K562 (cell line): ENCODE measurements at regions not wholly inside any gene's neighbourhood (a gene's known extent, or its start where the extent isn't known, plus 50 kb on each side); places are given as distances from the start of the nearest gene placed in this dataset.

Experiments
- ATAC-seq: fragments of 200-7000 bp; cut with Tn5 transposase; 3 replicates; pipeline ENCODE4 v1.9.1; 2020; ENCODE audit warnings: moderate library complexity
- BruUV-seq: library from RNA; stranded (reverse); fragments of 400-500 nt; replicated peaks from 2 replicates; lab custom pipeline; 2021; lab: Mats Ljungman, UMichigan
- CTCF ChIA-PET: fragments of 300-600 bp; formaldehyde crosslinking; extraction: SDS; loops from one replicate; lab custom pipeline; 2021; ENCODE audit warnings: low intra/inter-chr PET ratio; lab: Yijun Ruan, JAX
- POLR2A ChIA-PET: fragments of 300-600, 350-650 bp; sonication (Branson Sonifier 250); formaldehyde crosslinking; extraction: SDS; loops from one replicate; lab custom pipeline; 2021; ENCODE audit warnings: antibody characterized with exemption, inconsistent platforms; lab: Yijun Ruan, JAX
- DNase-seq, 4 experiments: peaks; one replicate each; pipeline versions ENCODE4 v3.0.0 to v3.0.0-alpha.2; 2011 to 2018; ENCODE audit warnings: low spot score in 3 of 4, mixed read lengths in 3 of 4; ENCODE audit errors: extremely low read depth in 1 of 4
- FAIRE-seq: peaks from 2 replicates; lab custom pipeline; 2011; peaks lifted over from hg19 to GRCh38; lab: Jason Lieb, UNC
- H2AFZ ChIP-seq: 2 replicates; pipeline ENCODE4 v1.6.0; 2011; ENCODE audit warnings: low read depth, low read length, control low read depth, inconsistent platforms
- H3K27ac ChIP-seq: fragments of 200-600 bp; 3 replicates; pipeline ENCODE4 v1.8.0; 2011; ENCODE audit warnings: low read depth, mild to moderate bottlenecking, control low read depth, inconsistent platforms, low read length, moderate library complexity, mixed read lengths; ENCODE audit errors: extremely low read depth
- H3K27me3 ChIP-seq, 2 experiments: fragments of 300-600 bp in 1 of 2; 2 replicates in 1 of 2; 3 replicates in 1 of 2; pipeline versions ENCODE4 v1.6.0 to v1.8.0; 2011; ENCODE audit warnings: inconsistent platforms in 2 of 2, low read length in 2 of 2, mild to moderate bottlenecking in 1 of 2, mixed read lengths in 1 of 2, moderate library complexity in 1 of 2; ENCODE audit not compliant: control insufficient read depth in 2 of 2, insufficient read depth in 2 of 2
- H3K36me3 ChIP-seq: fragments of 300-600 bp; 3 replicates; pipeline ENCODE4 v1.8.0; 2011; ENCODE audit warnings: mild to moderate bottlenecking, low read length, inconsistent platforms; ENCODE audit not compliant: control insufficient read depth, insufficient read depth
- H3K4me1 ChIP-seq, 2 experiments: fragments of 200-600 bp in 1 of 2; replicated peaks in 1 of 2; 2 replicates in 1 of 2; 3 replicates in 1 of 2; pipeline versions ENCODE4 v1.5.1 to v1.8.0; 2011; ENCODE audit warnings: inconsistent platforms in 2 of 2, low read length in 2 of 2, mild to moderate bottlenecking in 1 of 2, mixed read lengths in 1 of 2, moderate library complexity in 1 of 2; ENCODE audit not compliant: control insufficient read depth in 2 of 2, insufficient read depth in 2 of 2
- H3K4me2 ChIP-seq: 2 replicates; pipeline ENCODE4 v1.6.1; 2011; ENCODE audit warnings: low read length, control low read depth, inconsistent platforms, mixed read lengths; ENCODE audit not compliant: insufficient read depth
- H3K4me3 ChIP-seq: fragments of 200-600 bp; sonication (generic), shearing (Covaris generic); 2 replicates; pipeline ENCODE4 v1.5.1; 2016; ENCODE audit warnings: control low read depth, inconsistent platforms
- H3K79me2 ChIP-seq: fragments of 200-600 bp; 3 replicates; pipeline ENCODE4 v1.8.0; 2011; ENCODE audit warnings: low read length, inconsistent platforms; ENCODE audit not compliant: control insufficient read depth, insufficient read depth
- H3K9ac ChIP-seq, 2 experiments: 2 replicates each; pipeline versions ENCODE4 v1.6.0 to v1.6.1; 2011; ENCODE audit warnings: low read depth in 2 of 2, low read length in 2 of 2, control low read depth in 1 of 2, inconsistent platforms in 1 of 2, mild to moderate bottlenecking in 1 of 2, mixed read lengths in 1 of 2; ENCODE audit not compliant: insufficient read depth in 1 of 2
- H3K9me1 ChIP-seq: one replicate; pipeline ENCODE4 v1.6.0; 2011; ENCODE audit warnings: inconsistent platforms, mild to moderate bottlenecking, low read length, moderate library complexity; ENCODE audit not compliant: control insufficient read depth, insufficient read depth
- H3K9me3 ChIP-seq: replicated peaks from 2 replicates; pipeline ENCODE4 v1.5.1; 2011; ENCODE audit warnings: low read depth, low read length, inconsistent platforms; ENCODE audit not compliant: control insufficient read depth, insufficient read depth
- H4K20me1 ChIP-seq: replicated peaks from 2 replicates; pipeline ENCODE4 v1.6.1; 2011; ENCODE audit warnings: low read length, inconsistent platforms, mixed read lengths; ENCODE audit not compliant: control insufficient read depth, insufficient read depth
- EWSR1 ChIP-seq: fragments of 450-650 bp; IDR thresholded peaks from 2 replicates; pipeline ENCODE4 v1.6.1; 2018; ENCODE audit warnings: borderline replicate concordance, mild to moderate bottlenecking, low read depth, moderate library complexity; ENCODE audit not compliant: partially characterized antibody
- LEF1 ChIP-seq: fragments of 450-650 bp; IDR thresholded peaks from 2 replicates; pipeline ENCODE4 v1.6.1; 2016; ENCODE audit warnings: mild to moderate bottlenecking
- NFIX ChIP-seq: fragments of 250-450 bp; sonication (Bioruptor Pico); IDR thresholded peaks from 2 replicates; pipeline ENCODE4 v1.4.0; 2020; ENCODE audit warnings: low read depth, mild to moderate bottlenecking, moderate library complexity
- TEAD2 ChIP-seq: fragments of 450-650 bp; IDR thresholded peaks from 2 replicates; pipeline ENCODE4 v1.6.1; 2016; ENCODE audit warnings: missing genetic modification characterization, control low read depth, missing compliant biosample characterization
- TEAD4 ChIP-seq, 2 experiments: sonication (generic) in 1 of 2; formaldehyde crosslinking in 1 of 2; IDR thresholded peaks; 2 replicates each; pipeline versions ENCODE4 v1.6.1 to v1.8.0; 2012 to 2022; ENCODE audit warnings: borderline replicate concordance in 1 of 2, inconsistent platforms in 1 of 2, low read length in 1 of 2, mild to moderate bottlenecking in 1 of 2, missing genetic modification reagents in 1 of 2
- ZFPM2 ChIP-seq: fragments of 250-450 bp; sonication (Bioruptor Pico); IDR thresholded peaks from 2 replicates; pipeline ENCODE4 v1.5.1; 2022; ENCODE audit warnings: mild to moderate bottlenecking
- ZNF263 ChIP-seq: sonication (generic); formaldehyde crosslinking; IDR thresholded peaks from 2 replicates; pipeline ENCODE4 v1.8.0; 2022; ENCODE audit warnings: mild to moderate bottlenecking, missing genetic modification reagents, borderline replicate concordance
- ZNF41 ChIP-seq: fragments of 250-450 bp; sonication (Bioruptor Pico); conservative IDR thresholded peaks from 2 replicates; pipeline ENCODE4 v1.4.0; 2020; ENCODE audit warnings: mild to moderate bottlenecking
- ZNF444 ChIP-seq: fragments of 250-450 bp; sonication (Bioruptor Pico); IDR thresholded peaks from 2 replicates; pipeline ENCODE4 v1.4.0; 2020; ENCODE audit warnings: mild to moderate bottlenecking, moderate library complexity
- ZNF589 ChIP-seq: fragments of 200-800 bp; sonication (Bioruptor generic); IDR thresholded peaks from 2 replicates; pipeline ENCODE4 v1.6.1; 2016; ENCODE audit warnings: low read depth, missing genetic modification characterization, missing compliant biosample characterization
- ZNF644 ChIP-seq: fragments of 200-800 bp; sonication (Bioruptor generic); IDR thresholded peaks from 2 replicates; pipeline ENCODE4 v1.6.1; 2016; ENCODE audit warnings: low read depth, missing genetic modification characterization, missing compliant biosample characterization
- ZNF699 ChIP-seq: fragments of 250-450 bp; sonication (Bioruptor Pico); IDR thresholded peaks from 2 replicates; pipeline ENCODE4 v1.8.0; 2021; ENCODE audit warnings: mild to moderate bottlenecking, moderate library complexity; ENCODE audit not compliant: insufficient replicate concordance
- WGBS: fragments of 100-300 bp; shearing (Covaris generic); methylation state at CpG from one replicate; pipeline ENCODE4 v1.1.6; 2016; ENCODE audit warnings: low coverage, mixed read lengths; ENCODE audit not compliant: insufficient coverage; ENCODE audit errors: missing lambda C conversion rate; 5-methylcytosine and 5-hydroxymethylcytosine counted together
- in situ Hi-C: fragments of 300-500 bp; cut with MboI; formaldehyde crosslinking; loops from 4 replicates; pipeline ENCODE4 v1.15.0; 2018; ENCODE audit warnings: inconsistent platforms, mixed read lengths
- intact Hi-C: fragments of 100-400 bp; cut with micrococcal nuclease; formaldehyde crosslinking; loops from 2 replicates; pipeline ENCODE4 v1.14.2; 2022
- TF ChIP-seq, protein P1 (sequence below): sonication (generic); formaldehyde crosslinking; IDR thresholded peaks from 2 replicates; pipeline ENCODE4 v1.8.1; 2023; ENCODE audit warnings: missing genetic modification reagents, mild to moderate bottlenecking, borderline replicate concordance
- TF ChIP-seq, protein P2 (sequence below): IDR thresholded peaks from 3 replicates; pipeline ENCODE4 v1.6.1; 2011; ENCODE audit warnings: borderline replicate concordance, mild to moderate bottlenecking, moderate library complexity; ENCODE audit not compliant: insufficient read length; ENCODE audit errors: extremely low read depth

DNA sequence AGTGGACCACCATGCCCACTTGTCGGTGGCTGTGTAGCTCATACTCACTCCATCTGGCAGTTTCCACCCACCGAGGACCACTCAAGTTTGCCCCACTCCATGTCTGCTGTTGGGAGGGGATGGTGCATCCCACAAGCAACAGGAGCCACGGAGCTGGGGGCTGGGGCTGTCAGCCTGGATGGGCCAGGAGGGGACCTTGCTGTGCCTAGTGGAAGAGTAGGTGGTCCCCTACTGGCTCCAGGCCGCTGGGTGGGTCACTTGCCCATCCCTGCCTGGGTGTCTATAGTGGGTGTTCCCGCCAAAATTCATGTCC, 57.0 kb downstream of the SMIM38 start:
- DNase-seq = no peak
- intact Hi-C loops = loop anchor here (10.0 kb wide), 1 partner anchor 78 kb away; no protein-coding TSS in a partner anchor
- H2AFZ ChIP-seq = no peak overlapping the region
- H3K27ac ChIP-seq = no peak overlapping the region
- no peak overlapping the region for H3K4me3 ChIP-seq
- no TSS peak for BruUV-seq
- H3K36me3 ChIP-seq = no peaks in the 10 kb centered on the region
- ChIA-PET POLR2A (no interaction called here), CTCF (no interaction called here)
- no peak for ATAC-seq
- H3K9me3 ChIP-seq = no peaks in the 10 kb centered on the region
- 0% methylated on average over 5 of the region's 5 CpGs for WGBS
- in situ Hi-C loops = no loop called here
- peak overlapping the region in 1 of 2 experiments; percentile 41; a peak in 1 of 4 replicates for H3K9ac ChIP-seq
- H3K4me2 ChIP-seq = no peak overlapping the region
- peaks cover 0 to 30% of the 10 kb centered on the region in 2 experiments; a peak in 3 of 5 replicates for H3K27me3 ChIP-seq
- H3K9me1 ChIP-seq = no peaks in the 10 kb centered on the region
- no peaks in the 10 kb centered on the region for H4K20me1 ChIP-seq
- no peak for FAIRE-seq
- no peaks in the 10 kb centered on the region for H3K79me2 ChIP-seq
- peaks cover 14 to 23% of the 10 kb centered on the region in 2 experiments for H3K4me1 ChIP-seq
- TF ChIP-seq NFIX (CRISPR knock-in tag) = no peak
- no peak for TF ChIP-seq ZNF644
- no peak for TF ChIP-seq ZNF699
- no peak for TF ChIP-seq ZFPM2 (CRISPR knock-in tag)
- TF ChIP-seq, protein P1, sequence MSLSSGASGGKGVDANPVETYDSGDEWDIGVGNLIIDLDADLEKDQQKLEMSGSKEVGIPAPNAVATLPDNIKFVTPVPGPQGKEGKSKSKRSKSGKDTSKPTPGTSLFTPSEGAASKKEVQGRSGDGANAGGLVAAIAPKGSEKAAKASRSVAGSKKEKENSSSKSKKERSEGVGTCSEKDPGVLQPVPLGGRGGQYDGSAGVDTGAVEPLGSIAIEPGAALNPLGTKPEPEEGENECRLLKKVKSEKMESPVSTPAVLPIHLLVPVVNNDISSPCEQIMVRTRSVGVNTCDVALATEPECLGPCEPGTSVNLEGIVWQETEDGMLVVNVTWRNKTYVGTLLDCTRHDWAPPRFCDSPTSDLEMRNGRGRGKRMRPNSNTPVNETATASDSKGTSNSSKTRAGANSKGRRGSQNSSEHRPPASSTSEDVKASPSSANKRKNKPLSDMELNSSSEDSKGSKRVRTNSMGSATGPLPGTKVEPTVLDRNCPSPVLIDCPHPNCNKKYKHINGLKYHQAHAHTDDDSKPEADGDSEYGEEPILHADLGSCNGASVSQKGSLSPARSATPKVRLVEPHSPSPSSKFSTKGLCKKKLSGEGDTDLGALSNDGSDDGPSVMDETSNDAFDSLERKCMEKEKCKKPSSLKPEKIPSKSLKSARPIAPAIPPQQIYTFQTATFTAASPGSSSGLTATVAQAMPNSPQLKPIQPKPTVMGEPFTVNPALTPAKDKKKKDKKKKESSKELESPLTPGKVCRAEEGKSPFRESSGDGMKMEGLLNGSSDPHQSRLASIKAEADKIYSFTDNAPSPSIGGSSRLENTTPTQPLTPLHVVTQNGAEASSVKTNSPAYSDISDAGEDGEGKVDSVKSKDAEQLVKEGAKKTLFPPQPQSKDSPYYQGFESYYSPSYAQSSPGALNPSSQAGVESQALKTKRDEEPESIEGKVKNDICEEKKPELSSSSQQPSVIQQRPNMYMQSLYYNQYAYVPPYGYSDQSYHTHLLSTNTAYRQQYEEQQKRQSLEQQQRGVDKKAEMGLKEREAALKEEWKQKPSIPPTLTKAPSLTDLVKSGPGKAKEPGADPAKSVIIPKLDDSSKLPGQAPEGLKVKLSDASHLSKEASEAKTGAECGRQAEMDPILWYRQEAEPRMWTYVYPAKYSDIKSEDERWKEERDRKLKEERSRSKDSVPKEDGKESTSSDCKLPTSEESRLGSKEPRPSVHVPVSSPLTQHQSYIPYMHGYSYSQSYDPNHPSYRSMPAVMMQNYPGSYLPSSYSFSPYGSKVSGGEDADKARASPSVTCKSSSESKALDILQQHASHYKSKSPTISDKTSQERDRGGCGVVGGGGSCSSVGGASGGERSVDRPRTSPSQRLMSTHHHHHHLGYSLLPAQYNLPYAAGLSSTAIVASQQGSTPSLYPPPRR (CRISPR knock-in tag) = no peak
- TF ChIP-seq ZNF444 (CRISPR knock-in tag) = no peak
- TF ChIP-seq ZNF589 (CRISPR knock-in tag) = no peak
- TF ChIP-seq, protein P2, sequence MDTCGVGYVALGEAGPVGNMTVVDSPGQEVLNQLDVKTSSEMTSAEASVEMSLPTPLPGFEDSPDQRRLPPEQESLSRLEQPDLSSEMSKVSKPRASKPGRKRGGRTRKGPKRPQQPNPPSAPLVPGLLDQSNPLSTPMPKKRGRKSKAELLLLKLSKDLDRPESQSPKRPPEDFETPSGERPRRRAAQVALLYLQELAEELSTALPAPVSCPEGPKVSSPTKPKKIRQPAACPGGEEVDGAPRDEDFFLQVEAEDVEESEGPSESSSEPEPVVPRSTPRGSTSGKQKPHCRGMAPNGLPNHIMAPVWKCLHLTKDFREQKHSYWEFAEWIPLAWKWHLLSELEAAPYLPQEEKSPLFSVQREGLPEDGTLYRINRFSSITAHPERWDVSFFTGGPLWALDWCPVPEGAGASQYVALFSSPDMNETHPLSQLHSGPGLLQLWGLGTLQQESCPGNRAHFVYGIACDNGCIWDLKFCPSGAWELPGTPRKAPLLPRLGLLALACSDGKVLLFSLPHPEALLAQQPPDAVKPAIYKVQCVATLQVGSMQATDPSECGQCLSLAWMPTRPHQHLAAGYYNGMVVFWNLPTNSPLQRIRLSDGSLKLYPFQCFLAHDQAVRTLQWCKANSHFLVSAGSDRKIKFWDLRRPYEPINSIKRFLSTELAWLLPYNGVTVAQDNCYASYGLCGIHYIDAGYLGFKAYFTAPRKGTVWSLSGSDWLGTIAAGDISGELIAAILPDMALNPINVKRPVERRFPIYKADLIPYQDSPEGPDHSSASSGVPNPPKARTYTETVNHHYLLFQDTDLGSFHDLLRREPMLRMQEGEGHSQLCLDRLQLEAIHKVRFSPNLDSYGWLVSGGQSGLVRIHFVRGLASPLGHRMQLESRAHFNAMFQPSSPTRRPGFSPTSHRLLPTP = no peak
- TF ChIP-seq LEF1 = no peak
- TF ChIP-seq ZNF41 (CRISPR knock-in tag) = no peak
- TF ChIP-seq EWSR1 = no peak
- no peak for TF ChIP-seq ZNF263 (CRISPR knock-in tag)
- TF ChIP-seq TEAD2 (tag) = no peak
- TF ChIP-seq TEAD4 (IDR thresholded peaks at IDR 0.05; ENCODE audit: low read length) = no peak
- TF ChIP-seq TEAD4 (CRISPR knock-in tag; IDR thresholded peaks at IDR 0.05; ENCODE audit: borderline replicate concordance) = no peak
